ENCODE measurements at regions not wholly inside any gene's neighbourhood (a gene's known extent, or its start where the extent isn't known, plus 50 kb on each side); places are given as distances from the start of the nearest gene placed in this dataset.

DNA sequence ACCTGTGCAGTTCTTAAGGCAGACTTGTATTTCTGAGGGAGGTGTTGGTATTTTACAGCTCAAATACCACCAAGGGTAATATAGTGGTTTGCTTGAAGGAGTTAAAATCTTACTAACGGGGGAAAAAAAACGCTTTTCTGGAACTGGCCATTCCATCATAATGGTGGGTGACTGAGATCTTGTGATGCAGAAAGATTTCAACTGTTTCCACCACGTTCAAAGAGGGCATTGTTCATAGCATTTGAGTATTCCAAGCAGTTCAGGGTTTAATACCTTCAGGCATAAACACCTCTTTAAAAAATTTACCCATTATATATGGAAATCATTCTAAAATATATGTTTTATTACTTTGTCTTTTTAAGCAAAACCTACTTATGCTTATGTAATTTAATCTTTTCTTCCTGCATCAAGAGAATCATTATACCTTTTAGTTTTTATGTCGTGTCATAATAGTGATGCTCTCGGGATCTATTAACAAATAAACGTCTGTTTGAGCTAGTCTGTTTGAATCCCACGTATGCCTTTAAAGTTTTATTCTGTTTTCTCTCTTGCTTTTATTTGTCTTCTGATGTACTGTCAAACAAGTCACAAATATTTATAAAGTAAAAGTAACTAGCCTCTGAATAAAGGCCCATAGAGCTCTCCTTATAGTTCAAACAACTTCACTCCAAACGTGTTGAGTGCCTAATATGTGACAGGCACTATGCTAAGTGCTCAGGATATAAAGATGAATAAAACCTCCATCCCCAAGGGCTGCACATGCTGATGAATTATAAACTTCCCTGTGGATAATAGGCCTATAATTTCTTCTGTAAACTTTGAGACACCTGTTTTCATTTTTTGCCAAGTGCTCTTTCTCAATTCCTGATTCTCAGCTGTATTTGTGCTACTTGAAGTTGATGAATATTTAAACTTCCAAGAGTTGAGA is 298.8 kb upstream of the FERMT1 start:
- H3K27ac Mint-ChIP-seq = no peak overlapping the region
- no peak for DNase-seq
- no peaks in the 10 kb centered on the region for H3K4me1 Mint-ChIP-seq (ENCODE audit: low read depth)
- H3K9me3 Mint-ChIP-seq = peaks cover 32% of the 10 kb centered on the region
- H3K36me3 Mint-ChIP-seq (ENCODE audit: low read depth) = peaks cover 10% of the 10 kb centered on the region; the same call in 1 of the 2 replicates
- H3K4me3 Mint-ChIP-seq = no peak overlapping the region
- TF ChIP-seq, protein P1, sequence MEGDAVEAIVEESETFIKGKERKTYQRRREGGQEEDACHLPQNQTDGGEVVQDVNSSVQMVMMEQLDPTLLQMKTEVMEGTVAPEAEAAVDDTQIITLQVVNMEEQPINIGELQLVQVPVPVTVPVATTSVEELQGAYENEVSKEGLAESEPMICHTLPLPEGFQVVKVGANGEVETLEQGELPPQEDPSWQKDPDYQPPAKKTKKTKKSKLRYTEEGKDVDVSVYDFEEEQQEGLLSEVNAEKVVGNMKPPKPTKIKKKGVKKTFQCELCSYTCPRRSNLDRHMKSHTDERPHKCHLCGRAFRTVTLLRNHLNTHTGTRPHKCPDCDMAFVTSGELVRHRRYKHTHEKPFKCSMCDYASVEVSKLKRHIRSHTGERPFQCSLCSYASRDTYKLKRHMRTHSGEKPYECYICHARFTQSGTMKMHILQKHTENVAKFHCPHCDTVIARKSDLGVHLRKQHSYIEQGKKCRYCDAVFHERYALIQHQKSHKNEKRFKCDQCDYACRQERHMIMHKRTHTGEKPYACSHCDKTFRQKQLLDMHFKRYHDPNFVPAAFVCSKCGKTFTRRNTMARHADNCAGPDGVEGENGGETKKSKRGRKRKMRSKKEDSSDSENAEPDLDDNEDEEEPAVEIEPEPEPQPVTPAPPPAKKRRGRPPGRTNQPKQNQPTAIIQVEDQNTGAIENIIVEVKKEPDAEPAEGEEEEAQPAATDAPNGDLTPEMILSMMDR (IDR thresholded peaks at IDR 0.05) = no peak
- no peaks in the 10 kb centered on the region for H3K27me3 Mint-ChIP-seq (ENCODE audit: insufficient read depth)

- DNase-seq = no peak
- Mint-ChIP-seq H3K36me3 (ENCODE audit: low read depth) (peaks cover 10% of the 10 kb centered on the region; the same call in 1 of the 2 replicates), H3K27me3 (ENCODE audit: insufficient read depth) (no peaks in the 10 kb centered on the region), H3K4me1 (ENCODE audit: low read depth) (no peaks in the 10 kb centered on the region), H3K27ac (no peak overlapping the region), H3K4me3 (no peak overlapping the region), H3K9me3 (peaks cover 39% of the 10 kb centered on the region)
- TF ChIP-seq, protein P1 (IDR thresholded peaks at IDR 0.05) = no peak
Measured at GRCh38 chr20:6420336-6420735, 297.5 kb upstream of the FERMT1 start.

GRCh38 chr20:6418732-6419131 is 295.9 kb upstream of the FERMT1 start:
- peaks cover 10% of the 10 kb centered on the region; the same call in 1 of the 2 replicates for H3K36me3 Mint-ChIP-seq (ENCODE audit: low read depth)
- H3K9me3 Mint-ChIP-seq = peaks cover 51% of the 10 kb centered on the region
- H3K4me3 Mint-ChIP-seq = no peak overlapping the region
- H3K4me1 Mint-ChIP-seq (ENCODE audit: low read depth) = no peaks in the 10 kb centered on the region
- TF ChIP-seq, protein P1 (IDR thresholded peaks at IDR 0.05) = no peak
- H3K27me3 Mint-ChIP-seq (ENCODE audit: insufficient read depth) = no peaks in the 10 kb centered on the region
- DNase-seq = no peak
- no peak overlapping the region for H3K27ac Mint-ChIP-seq

DNA sequence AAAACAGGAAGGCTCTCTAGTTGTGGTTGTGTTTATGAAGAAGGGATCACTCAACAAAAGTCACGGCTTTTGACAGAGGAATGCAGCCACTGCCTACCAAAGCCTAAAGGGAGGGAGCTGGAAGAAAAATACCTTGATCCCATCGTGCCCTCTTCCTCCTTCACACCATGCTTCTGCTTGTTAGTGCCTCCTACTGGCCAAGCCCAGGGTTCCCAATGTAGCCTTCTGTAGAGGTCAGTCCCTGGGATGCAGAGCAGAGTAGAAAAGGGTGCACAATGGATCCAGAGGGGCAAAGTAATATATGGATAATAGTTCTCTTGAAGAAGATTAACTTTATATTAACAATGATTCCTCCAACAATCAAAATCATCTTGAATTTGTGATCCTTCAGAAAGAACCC is 293.5 kb upstream of the FERMT1 start:
- H3K36me3 Mint-ChIP-seq (ENCODE audit: low read depth) = peaks cover 10% of the 10 kb centered on the region; the same call in 1 of the 2 replicates
- no peaks in the 10 kb centered on the region for H3K27me3 Mint-ChIP-seq (ENCODE audit: insufficient read depth)
- H3K9me3 Mint-ChIP-seq = peaks cover 48% of the 10 kb centered on the region
- TF ChIP-seq, protein P1 (IDR thresholded peaks at IDR 0.05) = no peak
- H3K4me3 Mint-ChIP-seq = no peak overlapping the region
- H3K27ac Mint-ChIP-seq = no peak overlapping the region
- no peaks in the 10 kb centered on the region for H3K4me1 Mint-ChIP-seq (ENCODE audit: low read depth)
- DNase-seq = no peak

GRCh38 chr20:6411651-6412050 is 288.8 kb upstream of the FERMT1 start:
- Mint-ChIP-seq H3K9me3 (peaks cover 44% of the 10 kb centered on the region), H3K4me3 (no peak overlapping the region), H3K36me3 (ENCODE audit: low read depth) (no peaks in the 10 kb centered on the region), H3K4me1 (ENCODE audit: low read depth) (no peaks in the 10 kb centered on the region), H3K27me3 (ENCODE audit: insufficient read depth) (no peaks in the 10 kb centered on the region), H3K27ac (no peak overlapping the region)
- DNase-seq = no peak
- TF ChIP-seq, protein P1 (IDR thresholded peaks at IDR 0.05) = no peak

Measured in HFFc6 (cell line).